GM23338 (cell line): ENCODE measurements at regions not wholly inside any gene's neighbourhood (a gene's known extent, or its start where the extent isn't known, plus 50 kb on each side); places are given as distances from the start of the nearest gene placed in this dataset.

Experiments
- ATAC-seq: fragments of 200-7000 bp; cut with Tn5 transposase; 3 replicates; pipeline ENCODE4 v1.9.1; 2020
- DNase-seq: peaks from one replicate; pipeline ENCODE4 v3.0.0-alpha.2; 2015; ENCODE audit warnings: low spot score
- H2AFZ ChIP-seq: fragments of 200-600 bp; sonication (generic); 2 replicates; pipeline ENCODE4 v1.8.0; 2016; ENCODE audit warnings: antibody characterized with exemption, mild to moderate bottlenecking, moderate library complexity
- H3F3A ChIP-seq: fragments of 200-600 bp; sonication (generic); replicated peaks from 2 replicates; pipeline ENCODE4 v1.8.0; 2017; ENCODE audit warnings: antibody characterized with exemption, mixed run types, low read depth
- H3K27ac ChIP-seq: fragments of 200-600 bp; sonication (generic); 2 replicates; pipeline ENCODE4 v1.6.1; 2016; ENCODE audit warnings: low read depth
- H3K27me3 ChIP-seq: fragments of 200-600 bp; sonication (generic); 2 replicates; pipeline ENCODE4 v1.8.0; 2016; ENCODE audit warnings: mild to moderate bottlenecking, mixed run types, moderate library complexity; ENCODE audit not compliant: insufficient read depth
- H3K36me3 ChIP-seq: fragments of 200-600 bp; sonication (generic); 2 replicates; pipeline ENCODE4 v1.8.0; 2016; ENCODE audit warnings: mild to moderate bottlenecking; ENCODE audit not compliant: insufficient read depth
- H3K4me1 ChIP-seq: fragments of 200-600 bp; sonication (generic); 2 replicates; pipeline ENCODE4 v1.8.0; 2016; ENCODE audit warnings: mild to moderate bottlenecking, moderate library complexity; ENCODE audit not compliant: insufficient read depth
- H3K4me2 ChIP-seq: fragments of 200-600 bp; sonication (generic); 2 replicates; pipeline ENCODE4 v1.7.1; 2017; ENCODE audit warnings: mixed run types
- H3K4me3 ChIP-seq: fragments of 200-600 bp; sonication (generic); 2 replicates; pipeline ENCODE4 v1.6.1; 2016; ENCODE audit warnings: mixed run types
- H3K79me2 ChIP-seq: fragments of 200-600 bp; sonication (generic); replicated peaks from 2 replicates; pipeline ENCODE4 v1.8.0; 2017; ENCODE audit warnings: mild to moderate bottlenecking; ENCODE audit not compliant: insufficient read depth
- H3K9me2 ChIP-seq: fragments of 200-600 bp; sonication (generic); 2 replicates; pipeline ENCODE4 v1.8.0; 2017; ENCODE audit not compliant: insufficient read depth
- H4K20me1 ChIP-seq: fragments of 200-600 bp; sonication (generic); replicated peaks from 2 replicates; pipeline ENCODE4 v1.8.0; 2017; ENCODE audit warnings: mild to moderate bottlenecking; ENCODE audit not compliant: insufficient read depth
- H3K27ac Mint-ChIP-seq: 2 replicates; pipeline ENCODE4 v1.8.0; 2020; ENCODE audit warnings: inconsistent platforms, mild to moderate bottlenecking, moderate library complexity, mixed read lengths
- H3K27me3 Mint-ChIP-seq: 3 replicates; pipeline ENCODE4 v1.8.0; 2022; ENCODE audit warnings: low read depth, mild to moderate bottlenecking, moderate library complexity, mixed read lengths, inconsistent platforms; ENCODE audit not compliant: insufficient read depth, poor library complexity
- H3K36me3 Mint-ChIP-seq: 3 replicates; pipeline ENCODE4 v1.8.0; 2021; ENCODE audit warnings: low read depth, mild to moderate bottlenecking, inconsistent platforms, moderate library complexity, mixed read lengths
- H3K4me1 Mint-ChIP-seq: 3 replicates; pipeline ENCODE4 v1.8.0; 2020; ENCODE audit warnings: mild to moderate bottlenecking, inconsistent platforms, mixed read lengths
- H3K4me3 Mint-ChIP-seq: 3 replicates; pipeline ENCODE4 v1.8.0; 2021; ENCODE audit warnings: moderate library complexity, mild to moderate bottlenecking, inconsistent platforms, mixed read lengths
- H3K9me3 Mint-ChIP-seq: 3 replicates; pipeline ENCODE4 v1.8.0; 2020; ENCODE audit warnings: moderate library complexity, mild to moderate bottlenecking, inconsistent platforms, mixed read lengths
- CREB1 ChIP-seq: fragments of 250-450 bp; sonication (Bioruptor Pico); IDR thresholded peaks from 2 replicates; pipeline ENCODE4 v1.5.0; 2020; ENCODE audit warnings: low read depth, mild to moderate bottlenecking, moderate library complexity
- CTCF ChIP-seq, 2 experiments: fragments of 200-600 bp in 1 of 2; sonication (generic) in 1 of 2; conservative IDR thresholded peaks; 2 replicates each; pipeline versions ENCODE4 v1.5.1 to v1.6.1; 2016 to 2017; ENCODE audit warnings: antibody characterized with exemption in 2 of 2, low read depth in 2 of 2, mild to moderate bottlenecking in 2 of 2, moderate library complexity in 1 of 2
- ETS1 ChIP-seq: IDR thresholded peaks from 2 replicates; pipeline ENCODE4 v1.6.1; 2016; ENCODE audit warnings: antibody characterized with exemption
- EZH2 ChIP-seq: fragments of 200-600 bp; sonication (generic); IDR thresholded peaks from one replicate; pipeline ENCODE4 v1.8.0; 2017; ENCODE audit warnings: antibody characterized with exemption, mild to moderate bottlenecking, low read depth; ENCODE audit not compliant: unreplicated experiment
- EZH2phosphoT487 ChIP-seq: fragments of 200-600 bp; sonication (generic); IDR thresholded peaks from one replicate; pipeline ENCODE4 v1.8.1; 2018; ENCODE audit warnings: antibody characterized with exemption; ENCODE audit not compliant: unreplicated experiment
- JUNB ChIP-seq: IDR thresholded peaks from one replicate; pipeline ENCODE4 v1.6.1; 2016; ENCODE audit warnings: antibody characterized with exemption; ENCODE audit not compliant: unreplicated experiment
- NANOG ChIP-seq: IDR thresholded peaks from 2 replicates; pipeline ENCODE4 v1.6.1; 2016; ENCODE audit warnings: antibody characterized with exemption, borderline replicate concordance
- POLR2AphosphoS5 ChIP-seq: IDR thresholded peaks from 2 replicates; pipeline ENCODE4 v1.6.1; 2016; ENCODE audit warnings: antibody characterized with exemption, low read depth
- REST ChIP-seq: IDR thresholded peaks from one replicate; pipeline ENCODE4 v1.6.1; 2018; ENCODE audit warnings: antibody characterized with exemption; ENCODE audit not compliant: unreplicated experiment
- STAT1 ChIP-seq: IDR thresholded peaks from one replicate; pipeline ENCODE4 v1.6.1; 2016; ENCODE audit warnings: antibody characterized with exemption; ENCODE audit not compliant: unreplicated experiment
- ZNF114 ChIP-seq: fragments of 250-450 bp; sonication (Bioruptor Pico); IDR thresholded peaks from 2 replicates; pipeline ENCODE4 v1.5.0; 2020; ENCODE audit warnings: mild to moderate bottlenecking, moderate library complexity
- ZNF331 ChIP-seq: fragments of 250-450 bp; sonication (Bioruptor Pico); IDR thresholded peaks from 2 replicates; pipeline ENCODE4 v1.5.0; 2020; ENCODE audit warnings: low read depth, mild to moderate bottlenecking, moderate library complexity
- ZNF462 ChIP-seq: fragments of 250-450 bp; sonication (Bioruptor Pico); IDR thresholded peaks from 2 replicates; pipeline ENCODE4 v1.5.0; 2020; ENCODE audit warnings: mild to moderate bottlenecking, moderate library complexity

- TF ChIP-seq JUNB, result no peak
- no peak for TF ChIP-seq NANOG
- TF ChIP-seq POLR2AphosphoS5, result no peak
- no peak for TF ChIP-seq STAT1
- no peak for TF ChIP-seq REST
- no peak for TF ChIP-seq CTCF (conservative IDR thresholded peaks at IDR 0.05; ENCODE audit: low read depth in 2 of 2)
- TF ChIP-seq ETS1, result no peak
- TF ChIP-seq EZH2, result no peak
- no peak for TF ChIP-seq ZNF331 (CRISPR knock-in tag)
- TF ChIP-seq ZNF462, result no peak
- TF ChIP-seq EZH2phosphoT487, result no peak
- TF ChIP-seq ZNF114 (CRISPR knock-in tag), result no peak
- TF ChIP-seq CREB1, result no peak
- peaks cover 15% of the 10 kb centered on the region for H3K4me1 Mint-ChIP-seq
- peaks cover 4% of the 10 kb centered on the region; the same call in 1 of the 3 replicates for H3K9me3 Mint-ChIP-seq
- no peaks in the 10 kb centered on the region for H3K36me3 Mint-ChIP-seq
- no peak overlapping the region for H3K4me3 ChIP-seq
- DNase-seq, result peak; percentile 27
- H3K4me2 ChIP-seq, result peak overlapping the region; percentile 22; the same call in 1 of the 2 replicates
- no peaks in the 10 kb centered on the region for H3K79me2 ChIP-seq
- H3K4me1 ChIP-seq, result peaks cover 10% of the 10 kb centered on the region; the same call in 1 of the 2 replicates
- no peaks in the 10 kb centered on the region for H3K36me3 ChIP-seq
- H4K20me1 ChIP-seq, result no peaks in the 10 kb centered on the region
- no peak overlapping the region for H3K27ac Mint-ChIP-seq
- no peak overlapping the region for H3K27ac ChIP-seq
- no peaks in the 10 kb centered on the region for H3K27me3 Mint-ChIP-seq
- no peaks in the 10 kb centered on the region for H3F3A ChIP-seq
- H2AFZ ChIP-seq, result no peak overlapping the region
- no peak overlapping the region for H3K4me3 Mint-ChIP-seq
- H3K9me2 ChIP-seq, result peaks cover 7% of the 10 kb centered on the region; the same call in 1 of the 2 replicates
- peak; percentile 80 for ATAC-seq
- no peaks in the 10 kb centered on the region for H3K27me3 ChIP-seq
These were observed 240.4 kb downstream of the ASCL1 start for GRCh38 chr12:103197725-103198388.
